Kidney (tissue), 13 donors: ENCODE measurements at regions not wholly inside any gene's neighbourhood (a gene's known extent, or its start where the extent isn't known, plus 50 kb on each side); places are given as distances from the start of the nearest gene placed in this dataset.
A peak's percentile ranks its signal among the peaks of the same experiment; 100 is the strongest.

Experiments
- DNase-seq, 5 donors: peaks; one replicate each; pipeline ENCODE4 v3.0.0-alpha.2; 2013 to 2020
- FAIRE-seq: peaks from 2 replicates; lab custom pipeline; 2012; peaks lifted over from hg19 to GRCh38; lab: Jason Lieb, UNC
- H3K27ac ChIP-seq, 2 donors: one replicate each; pipeline ENCODE4 v1.7.0; 2013; ENCODE audit warnings: low read depth in 2 of 2, low read length in 2 of 2, inconsistent platforms in 1 of 2
- H3K27me3 ChIP-seq: one replicate; pipeline ENCODE4 v1.7.1; 2013; ENCODE audit warnings: low read length, inconsistent platforms; ENCODE audit not compliant: control insufficient read depth, insufficient read depth
- H3K36me3 ChIP-seq, 3 donors: one replicate each; pipeline versions ENCODE4 v1.7.0 to v1.7.1; 2013; ENCODE audit warnings: low read length in 3 of 3, control low read depth in 1 of 3, inconsistent platforms in 1 of 3; ENCODE audit not compliant: insufficient read depth in 3 of 3, control insufficient read depth in 2 of 3
- H3K4me1 ChIP-seq, 3 donors: one replicate each; pipeline versions ENCODE4 v1.7.0 to v1.7.1; 2013; ENCODE audit warnings: low read length in 3 of 3, inconsistent platforms in 1 of 3, low read depth in 1 of 3; ENCODE audit not compliant: control insufficient read depth in 2 of 3, insufficient read depth in 2 of 3
- H3K4me3 ChIP-seq, 3 donors: one replicate each; pipeline versions ENCODE4 v1.7.0 to v1.8.1; 2013; ENCODE audit warnings: low read length in 3 of 3, control low read depth in 1 of 3, inconsistent platforms in 1 of 3
- H3K9ac ChIP-seq, 3 donors: one replicate each; pipeline versions ENCODE4 v1.7.0 to v1.7.1; 2013; ENCODE audit warnings: low read length in 3 of 3, control low read depth in 1 of 3, inconsistent platforms in 1 of 3
- H3K9me3 ChIP-seq, 3 donors: one replicate each; pipeline versions ENCODE4 v1.7.0 to v1.7.1; 2013; ENCODE audit warnings: low read length in 3 of 3, control low read depth in 1 of 3, inconsistent platforms in 1 of 3; ENCODE audit not compliant: control insufficient read depth in 2 of 3, insufficient read depth in 1 of 3
- CTCF ChIP-seq: IDR thresholded peaks from 3 replicates; pipeline ENCODE4 v1.5.1; 2012; ENCODE audit warnings: mild to moderate bottlenecking, moderate library complexity, borderline replicate concordance; ENCODE audit not compliant: insufficient read depth; ENCODE audit errors: extremely low read depth
- intact Hi-C: fragments of 100-400 bp; cut with DNase I; formaldehyde crosslinking; loops from one replicate; pipeline ENCODE4 v1.11.1; 2022
- donor health status: control.
- donor health status: control.
- donor health status: control.
- donor health status: control.
- donor health status: control.
- donor health status: DM: yes; HTN: yes; CAD: no.
- donor health status: Normal renal cell carcinoma (clear cell type).

- Histone ChIP-seq H3K27me3 (no peaks in the 10 kb centered on the region), H3K4me3 (no peak overlapping the region), H3K9me3 (no peaks in the 10 kb centered on the region), H3K4me1 (peaks cover 0 to 3% (median 0%) of the 10 kb centered on the region in 3 donors), H3K36me3 (no peaks in the 10 kb centered on the region), H3K9ac (no peak overlapping the region), H3K27ac (no peak overlapping the region)
- DNase-seq: no peak
- no peak for TF ChIP-seq CTCF
- intact Hi-C loops: no loop called here
- no peak for FAIRE-seq
These were observed 205.7 kb upstream of the TCF21 start for GRCh38 chr6:133683308-133683580.

GRCh38 chr6:133683606-133684005 is 205.3 kb upstream of the TCF21 start:
- no peak for FAIRE-seq
- Histone ChIP-seq H3K9me3 (no peaks in the 10 kb centered on the region), H3K4me3 (no peak overlapping the region), H3K4me1 (peaks cover 0 to 3% (median 0%) of the 10 kb centered on the region in 3 donors), H3K27me3 (no peaks in the 10 kb centered on the region), H3K27ac (no peak overlapping the region), H3K9ac (no peak overlapping the region), H3K36me3 (no peaks in the 10 kb centered on the region)
- no peak for TF ChIP-seq CTCF
- intact Hi-C loops: no loop called here
- DNase-seq: peak in 1 of 5 donors; percentile 41

- Histone ChIP-seq H3K9ac (no peak overlapping the region), H3K36me3 (no peaks in the 10 kb centered on the region), H3K27ac (no peak overlapping the region), H3K4me1 (no peaks in the 10 kb centered on the region), H3K4me3 (no peak overlapping the region), H3K9me3 (no peaks in the 10 kb centered on the region), H3K27me3 (no peaks in the 10 kb centered on the region)
- intact Hi-C loops: no loop called here
- DNase-seq (no peak), FAIRE-seq (no peak)
- TF ChIP-seq CTCF: no peak
These were observed 200.0 kb upstream of the TCF21 start for GRCh38 chr6:133688705-133689492.

- Histone ChIP-seq H3K27me3 (no peaks in the 10 kb centered on the region), H3K9ac (no peak overlapping the region), H3K4me1 (no peaks in the 10 kb centered on the region), H3K9me3 (no peaks in the 10 kb centered on the region), H3K36me3 (no peaks in the 10 kb centered on the region), H3K27ac (no peak overlapping the region), H3K4me3 (no peak overlapping the region)
- no peak for DNase-seq
- FAIRE-seq: no peak
- intact Hi-C loops: no loop called here
- no peak for TF ChIP-seq CTCF
These were observed 199.1 kb upstream of the TCF21 start for GRCh38 chr6:133689863-133690262.
